ENCODE measurements at regions not wholly inside any gene's neighbourhood (a gene's known extent, or its start where the extent isn't known, plus 50 kb on each side); places are given as distances from the start of the nearest gene placed in this dataset.

GRCh38 chr12:74482115-74482514 lies 55.5 kb upstream of the ATXN7L3B start:
- no peak for TF ChIP-seq NFIC (IDR thresholded peaks at IDR 0.05)
- TF ChIP-seq YY1 (IDR thresholded peaks at IDR 0.05; ENCODE audit: low read depth) = no peak
- TF ChIP-seq REST (IDR thresholded peaks at IDR 0.05; ENCODE audit: low read depth) = no peak
- TF ChIP-seq CREB1 (IDR thresholded peaks at IDR 0.05; ENCODE audit: low read depth) = no peak
- TF ChIP-seq USF1 (IDR thresholded peaks at IDR 0.05) = no peak

GRCh38 chr12:74483057-74483456 lies 54.6 kb upstream of the ATXN7L3B start:
- TF ChIP-seq TAF1 (IDR thresholded peaks at IDR 0.05; ENCODE audit: low read depth) = no peak
- TF ChIP-seq YY1 (IDR thresholded peaks at IDR 0.05; ENCODE audit: low read depth) = no peak
- TF ChIP-seq REST (IDR thresholded peaks at IDR 0.05; ENCODE audit: low read depth) = no peak
- no peak for TF ChIP-seq TEAD4 (IDR thresholded peaks at IDR 0.05)
- no peak for TF ChIP-seq NFIC (IDR thresholded peaks at IDR 0.05)
- no peak for TF ChIP-seq FOXM1 (IDR thresholded peaks at IDR 0.05; ENCODE audit: borderline replicate concordance, low read depth)
- no peak for TF ChIP-seq EGR1 (IDR thresholded peaks at IDR 0.05)
- no peak for TF ChIP-seq TCF12 (IDR thresholded peaks at IDR 0.05; ENCODE audit: low read depth)
- no peak for TF ChIP-seq ZBTB7A (IDR thresholded peaks at IDR 0.05; ENCODE audit: low read depth)
- TF ChIP-seq CEBPB (IDR thresholded peaks at IDR 0.05) = no peak
- no peak for TF ChIP-seq USF1 (IDR thresholded peaks at IDR 0.05)
- TF ChIP-seq RAD21 (IDR thresholded peaks at IDR 0.05; ENCODE audit: low read depth) = no peak
- TF ChIP-seq EP300 (IDR thresholded peaks at IDR 0.05; ENCODE audit: borderline replicate concordance) = no peak
- no peak for TF ChIP-seq MAX (IDR thresholded peaks at IDR 0.05)
- TF ChIP-seq CREB1 (IDR thresholded peaks at IDR 0.05; ENCODE audit: low read depth) = no peak

Measured in Ishikawa (cell line).